Loucy (cell line): ENCODE measurements at regions not wholly inside any gene's neighbourhood (a gene's known extent, or its start where the extent isn't known, plus 50 kb on each side); places are given as distances from the start of the nearest gene placed in this dataset.

ENCODE experiments used
- H2AFZ ChIP-seq: fragments of 200-600 bp; sonication (generic); 2 replicates; pipeline ENCODE4 v1.6.0; 2016; ENCODE audit warnings: antibody characterized with exemption, mild to moderate bottlenecking, low read length, moderate library complexity
- H3F3A ChIP-seq: fragments of 200-600 bp; 2 replicates; pipeline ENCODE4 v1.6.0; 2016; ENCODE audit warnings: antibody characterized with exemption, low read depth, mild to moderate bottlenecking
- H3K27me3 ChIP-seq: fragments of 200-600 bp; sonication (generic); 2 replicates; pipeline ENCODE4 v1.6.1; 2014; ENCODE audit warnings: low read length, mild to moderate bottlenecking; ENCODE audit not compliant: insufficient read depth, poor library complexity, severe bottlenecking
- H3K36me3 ChIP-seq: fragments of 200-600 bp; sonication (generic); 2 replicates; pipeline ENCODE4 v1.6.1; 2016; ENCODE audit warnings: low read length; ENCODE audit not compliant: insufficient read depth
- H3K4me1 ChIP-seq: fragments of 200-600 bp; sonication (generic); 2 replicates; pipeline ENCODE4 v1.5.1; 2014; ENCODE audit warnings: low read length, mild to moderate bottlenecking; ENCODE audit not compliant: insufficient read depth, poor library complexity, severe bottlenecking
- H3K4me2 ChIP-seq: fragments of 200-600 bp; sonication (generic); 2 replicates; pipeline ENCODE4 v1.6.0; 2014; ENCODE audit warnings: antibody characterized with exemption, low read length, low read depth, mild to moderate bottlenecking; ENCODE audit not compliant: poor library complexity, severe bottlenecking
- H3K4me3 ChIP-seq: fragments of 200-600 bp; sonication (generic); 2 replicates; pipeline ENCODE4 v1.5.1; 2014; ENCODE audit warnings: low read length, mild to moderate bottlenecking, mixed read lengths; ENCODE audit not compliant: poor library complexity, severe bottlenecking
- H3K79me2 ChIP-seq: fragments of 200-600 bp; sonication (generic); 2 replicates; pipeline ENCODE4 v1.6.1; 2014; ENCODE audit warnings: low read length; ENCODE audit not compliant: insufficient read depth
- H3K9ac ChIP-seq: fragments of 200-600 bp; sonication (generic); 2 replicates; pipeline ENCODE4 v1.6.0; 2014; ENCODE audit warnings: mild to moderate bottlenecking, low read depth, low read length, moderate library complexity; ENCODE audit not compliant: poor library complexity, severe bottlenecking
- H3K9me2 ChIP-seq: fragments of 200-600 bp; sonication (generic); replicated peaks from 2 replicates; pipeline ENCODE4 v1.6.1; 2016; ENCODE audit warnings: low read depth, low read length, mixed read lengths
- H3K9me3 ChIP-seq: fragments of 200-600 bp; sonication (generic); 2 replicates; pipeline ENCODE4 v1.6.1; 2014; ENCODE audit warnings: mild to moderate bottlenecking, antibody characterized with exemption, low read length, low read depth; ENCODE audit not compliant: insufficient read depth
- H4K20me1 ChIP-seq: fragments of 200-600 bp; sonication (generic); 2 replicates; pipeline ENCODE4 v1.6.0; 2014; ENCODE audit warnings: antibody characterized with exemption, low read length, mild to moderate bottlenecking; ENCODE audit not compliant: insufficient read depth, poor library complexity, severe bottlenecking
- CTCF ChIP-seq: fragments of 200-600 bp; sonication (generic); conservative IDR thresholded peaks from 2 replicates; pipeline ENCODE4 v1.5.1; 2014; ENCODE audit warnings: mild to moderate bottlenecking, antibody characterized with exemption, low read length
- EZH2phosphoT487 ChIP-seq: fragments of 200-600 bp; IDR thresholded peaks from 2 replicates; pipeline ENCODE4 v1.6.1; 2018; ENCODE audit warnings: antibody characterized with exemption, mild to moderate bottlenecking, moderate library complexity, borderline replicate concordance

- Histone ChIP-seq H3K79me2 (no peaks in the 10 kb centered on the region), H3K27me3 (no peaks in the 10 kb centered on the region), H3K4me1 (no peaks in the 10 kb centered on the region), H3K9me2 (no peaks in the 10 kb centered on the region), H3K4me2 (no peak overlapping the region), H3K9me3 (no peaks in the 10 kb centered on the region), H3K9ac (no peak overlapping the region), H3K36me3 (no peaks in the 10 kb centered on the region), H3F3A (no peaks in the 10 kb centered on the region), H4K20me1 (no peaks in the 10 kb centered on the region), H2AFZ (no peak overlapping the region), H3K4me3 (no peak overlapping the region)
- no peak for TF ChIP-seq EZH2phosphoT487
- no peak for TF ChIP-seq CTCF
Measured at GRCh38 chr1:87268111-87268510, 60.6 kb upstream of the LMO4 start.

DNA sequence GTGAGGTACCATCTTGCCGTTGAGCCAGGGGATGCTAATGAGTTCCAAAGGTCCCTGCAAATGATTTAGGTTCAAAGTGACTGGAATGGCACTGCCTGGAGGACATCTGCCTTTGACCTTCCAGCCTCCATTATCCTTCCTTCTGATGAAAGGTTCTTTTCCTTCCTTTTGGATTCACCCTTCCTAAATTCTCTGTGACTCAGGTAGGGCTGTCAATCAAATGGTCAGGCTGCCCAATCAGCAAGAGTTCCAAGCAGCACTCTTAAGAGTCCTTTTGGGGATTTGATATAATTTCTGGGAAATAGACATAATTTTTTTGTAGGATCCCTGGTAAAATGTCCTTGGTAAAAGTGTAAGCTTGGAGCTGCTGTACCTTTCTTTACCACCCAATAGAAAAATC lies 58.8 kb upstream of the LMO4 start:
- Histone ChIP-seq H3K36me3 (no peaks in the 10 kb centered on the region), H2AFZ (no peak overlapping the region), H3K9me2 (no peaks in the 10 kb centered on the region), H3K4me1 (no peaks in the 10 kb centered on the region), H3K4me3 (no peak overlapping the region), H3K9me3 (no peaks in the 10 kb centered on the region), H3K79me2 (no peaks in the 10 kb centered on the region), H3K4me2 (no peak overlapping the region), H3K27me3 (no peaks in the 10 kb centered on the region), H4K20me1 (no peaks in the 10 kb centered on the region), H3K9ac (no peak overlapping the region), H3F3A (no peaks in the 10 kb centered on the region)
- TF ChIP-seq CTCF, result no peak
- no peak for TF ChIP-seq EZH2phosphoT487

- Histone ChIP-seq H4K20me1 (no peaks in the 10 kb centered on the region), H3F3A (no peaks in the 10 kb centered on the region), H3K4me1 (no peaks in the 10 kb centered on the region), H3K9me3 (no peaks in the 10 kb centered on the region), H3K4me2 (no peak overlapping the region), H2AFZ (no peak overlapping the region), H3K36me3 (no peaks in the 10 kb centered on the region), H3K9ac (no peak overlapping the region), H3K79me2 (no peaks in the 10 kb centered on the region), H3K27me3 (no peaks in the 10 kb centered on the region), H3K9me2 (no peaks in the 10 kb centered on the region), H3K4me3 (no peak overlapping the region)
- TF ChIP-seq CTCF, result no peak
- no peak for TF ChIP-seq EZH2phosphoT487
Measured at GRCh38 chr1:87273291-87273690, 55.4 kb upstream of the LMO4 start.
